ENCODE measurements at regions not wholly inside any gene's neighbourhood (a gene's known extent, or its start where the extent isn't known, plus 50 kb on each side); places are given as distances from the start of the nearest gene placed in this dataset.

GRCh38 chr7:142353147-142354060 is 95.5 kb upstream of the PRSS58 start:
- DNase-seq = no peak

- DNase-seq = no peak
Measured at GRCh38 chr7:142352543-142352942, 94.7 kb upstream of the PRSS58 start.

GRCh38 chr7:142351145-142351544 is 93.3 kb upstream of the PRSS58 start:
- DNase-seq = no peak

- no peak for DNase-seq
Measured at GRCh38 chr7:142349670-142350405, 92.0 kb upstream of the PRSS58 start.

DNA sequence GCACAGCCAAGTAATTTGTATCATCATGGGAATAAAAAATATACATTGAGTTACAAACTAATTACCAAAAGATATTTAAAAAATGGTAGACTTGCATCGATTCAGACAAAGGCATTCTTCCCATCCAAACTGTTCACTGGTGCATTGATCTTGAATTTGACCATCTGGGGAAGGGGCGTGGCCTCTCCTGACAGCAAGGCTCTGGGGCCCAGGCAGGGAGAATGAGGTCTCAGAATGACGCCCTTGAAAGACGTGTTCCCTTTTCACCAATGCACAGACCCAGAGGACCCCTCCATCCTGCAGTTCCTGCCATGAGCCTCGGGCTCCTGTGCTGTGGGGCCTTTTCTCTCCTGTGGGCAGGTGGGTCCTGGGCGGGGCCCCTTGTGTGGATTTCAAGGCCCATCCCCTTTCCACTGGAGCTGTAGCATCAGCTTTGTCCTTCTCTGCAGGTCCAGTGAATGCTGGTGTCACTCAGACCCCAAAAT is 91.1 kb upstream of the PRSS58 start:
- no peak for DNase-seq

DNA sequence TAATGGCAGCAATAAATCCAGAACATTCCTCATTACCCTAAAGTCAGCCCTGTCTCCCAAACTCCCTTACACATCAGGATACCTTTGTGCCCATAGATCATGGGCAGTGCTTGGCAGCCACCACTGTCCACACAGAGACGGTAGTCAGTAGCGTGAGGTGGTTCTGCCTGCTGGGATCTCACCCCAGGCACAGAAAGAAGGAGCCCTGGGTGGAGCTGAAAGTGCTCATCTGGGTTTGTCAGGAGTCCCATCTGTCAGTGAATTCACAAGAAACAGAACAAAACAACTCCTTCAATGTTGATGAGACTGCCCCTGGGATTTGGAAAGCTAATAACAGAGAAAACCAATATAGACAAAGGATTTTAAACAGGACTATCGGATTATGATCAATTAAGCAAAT is 90.2 kb upstream of the PRSS58 start:
- no peak for DNase-seq

- no peak for DNase-seq
Measured at GRCh38 chr7:142347091-142347490, 89.2 kb upstream of the PRSS58 start.

- peak; percentile 47 for DNase-seq
Measured at GRCh38 chr7:142345811-142346210, 88.0 kb upstream of the PRSS58 start.

- DNase-seq = peak; percentile 35
Measured at GRCh38 chr7:142338633-142339501, 81.0 kb upstream of the PRSS58 start.

GRCh38 chr7:142337054-142338001 is 79.5 kb upstream of the PRSS58 start:
- no peak for DNase-seq

GRCh38 chr7:142334806-142335205 is 76.9 kb upstream of the PRSS58 start:
- DNase-seq = no peak

- no peak for DNase-seq
Measured at GRCh38 chr7:142334236-142334635, 76.4 kb upstream of the PRSS58 start.

DNA sequence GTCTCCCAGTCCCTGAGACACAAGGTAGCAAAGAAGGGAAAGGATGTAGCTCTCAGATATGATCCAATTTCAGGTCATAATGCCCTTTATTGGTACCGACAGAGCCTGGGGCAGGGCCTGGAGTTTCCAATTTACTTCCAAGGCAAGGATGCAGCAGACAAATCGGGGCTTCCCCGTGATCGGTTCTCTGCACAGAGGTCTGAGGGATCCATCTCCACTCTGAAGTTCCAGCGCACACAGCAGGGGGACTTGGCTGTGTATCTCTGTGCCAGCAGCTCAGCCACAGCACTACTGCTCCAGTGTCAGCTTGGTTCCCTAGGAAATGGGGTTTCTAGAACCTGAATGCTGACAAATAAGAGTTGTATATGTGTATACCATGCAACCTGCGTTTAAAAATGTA is 74.6 kb upstream of the PRSS58 start:
- no peak for DNase-seq

GRCh38 chr7:142331941-142332340 is 74.1 kb upstream of the PRSS58 start:
- no peak for DNase-seq

DNA sequence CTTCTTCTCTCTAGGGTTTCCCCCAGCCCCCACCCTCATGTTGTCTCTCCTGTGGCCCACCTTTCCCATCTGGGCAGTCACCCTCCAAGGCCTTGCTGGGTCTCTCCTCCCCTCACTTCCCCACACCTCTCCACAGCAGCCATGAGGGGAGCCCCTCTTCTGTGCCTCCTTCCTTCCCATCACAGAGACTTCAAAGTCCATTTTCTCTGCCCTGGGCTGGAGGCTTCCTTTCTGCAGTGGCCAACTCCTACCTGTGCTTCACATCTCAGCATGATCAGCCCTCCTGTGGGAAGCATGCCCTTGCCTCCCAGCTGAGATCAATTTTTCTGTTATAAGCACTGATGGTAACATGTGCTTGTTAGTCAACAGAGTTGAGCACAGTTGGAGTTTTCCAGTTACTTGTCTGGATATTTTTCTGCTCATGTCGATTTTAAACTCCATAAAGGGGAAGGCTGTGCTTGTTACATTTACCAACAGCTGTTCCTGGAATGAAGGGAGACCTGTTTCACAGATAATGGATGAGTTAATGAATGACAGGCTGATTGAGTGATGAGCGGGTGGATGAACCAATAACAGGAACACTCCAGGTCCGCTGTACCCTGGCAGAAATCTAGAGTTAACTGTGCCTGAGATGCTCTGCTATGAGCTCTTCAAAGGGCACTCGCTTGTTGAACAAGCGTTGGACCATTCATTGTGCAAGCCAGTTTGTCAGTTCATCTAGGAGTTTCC is 71.4 kb upstream of the PRSS58 start:
- DNase-seq = no peak

GRCh38 chr7:142328551-142328950 is 70.7 kb upstream of the PRSS58 start:
- no peak for DNase-seq

DNA sequence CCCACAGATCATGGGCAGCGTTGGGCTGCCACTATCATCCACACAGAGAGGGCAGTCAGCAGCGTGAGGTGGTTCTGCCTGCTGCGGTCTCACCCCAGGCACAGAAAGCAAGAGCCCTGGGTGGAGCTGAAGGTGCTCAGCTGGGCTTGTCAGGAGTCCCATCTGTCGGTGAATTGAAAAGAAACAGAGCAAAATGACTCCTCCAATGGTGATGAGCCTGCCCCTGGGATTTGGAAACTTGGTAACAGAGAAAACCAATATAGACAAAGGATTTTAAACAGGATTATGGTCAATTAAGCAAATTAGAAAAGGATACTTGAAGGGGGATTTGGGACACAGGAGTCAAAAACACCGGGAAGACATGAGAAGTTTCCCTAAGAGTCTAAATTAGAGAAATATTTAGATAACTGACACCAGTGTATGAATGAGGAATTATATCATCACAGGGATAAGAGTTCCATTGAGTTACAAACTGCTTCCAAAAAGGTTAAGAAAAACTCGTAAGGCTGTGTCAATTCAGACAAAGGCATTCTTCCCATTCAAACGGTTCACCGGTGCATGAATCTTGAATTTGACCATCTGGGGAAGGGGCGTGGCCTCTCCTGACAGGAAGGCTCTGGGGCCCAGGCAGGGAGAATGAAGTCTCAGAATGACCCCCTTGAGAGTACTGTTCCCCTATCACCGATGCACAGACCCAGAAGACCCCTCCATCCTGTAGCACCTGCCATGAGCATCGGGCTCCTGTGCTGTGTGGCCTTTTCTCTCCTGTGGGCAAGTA is 70.0 kb upstream of the PRSS58 start:
- DNase-seq = no peak

GRCh38 chr7:142323706-142324105 is 65.8 kb upstream of the PRSS58 start:
- peak; percentile 55 for DNase-seq

DNA sequence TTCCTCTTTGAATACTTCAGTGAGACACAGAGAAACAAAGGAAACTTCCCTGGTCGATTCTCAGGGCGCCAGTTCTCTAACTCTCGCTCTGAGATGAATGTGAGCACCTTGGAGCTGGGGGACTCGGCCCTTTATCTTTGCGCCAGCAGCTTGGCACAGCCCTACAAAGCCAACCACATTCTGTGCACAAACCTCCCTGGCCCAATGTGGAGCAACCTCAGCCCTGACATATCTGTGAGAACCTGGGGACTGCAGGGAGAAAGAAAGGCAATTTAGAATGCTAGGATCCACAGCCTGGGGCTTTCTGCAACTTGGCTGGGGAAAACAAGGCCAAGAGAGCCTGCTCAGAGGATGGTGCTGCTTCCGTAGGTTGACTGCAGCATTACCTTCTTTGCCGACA is 63.5 kb upstream of the PRSS58 start:
- DNase-seq = no peak

GRCh38 chr7:142320883-142321282 is 63.0 kb upstream of the PRSS58 start:
- no peak for DNase-seq
